ENCODE measurements at regions not wholly inside any gene's neighbourhood (a gene's known extent, or its start where the extent isn't known, plus 50 kb on each side); places are given as distances from the start of the nearest gene placed in this dataset.

GRCh38 chr10:120734483-120735078, 116.6 kb upstream of the WDR11 start:
- no peak for TF ChIP-seq RFXAP (CRISPR knock-in tag; IDR thresholded peaks at IDR 0.05; ENCODE audit: borderline replicate concordance)
- TF ChIP-seq POLR2A (IDR thresholded peaks at IDR 0.05; ENCODE audit: insufficient read depth in 1 of 2, low read depth in 2 of 2, low read length in 2 of 2), result no peak
